HCT116 (cell line): ENCODE measurements at regions not wholly inside any gene's neighbourhood (a gene's known extent, or its start where the extent isn't known, plus 50 kb on each side); places are given as distances from the start of the nearest gene placed in this dataset.

ENCODE experiments used
- EZH2 ChIP-seq: fragments of 200-600 bp; sonication (generic); IDR thresholded peaks from 2 replicates; pipeline ENCODE4 v1.6.1; 2017; ENCODE audit warnings: antibody characterized with exemption, mixed run types
- EZH2phosphoT487 ChIP-seq: fragments of 200-600 bp; IDR thresholded peaks from 2 replicates; pipeline ENCODE4 v1.6.1; 2018; ENCODE audit warnings: antibody characterized with exemption, borderline replicate concordance
- POLR2A ChIP-seq: IDR thresholded peaks from 2 replicates; pipeline ENCODE4 v1.7.0; 2011; ENCODE audit warnings: borderline replicate concordance; ENCODE audit not compliant: insufficient read depth, insufficient read length; ENCODE audit errors: extremely low read depth
- SIN3A ChIP-seq: IDR thresholded peaks from 2 replicates; pipeline ENCODE4 v1.6.1; 2012; ENCODE audit warnings: low read depth
- SRF ChIP-seq: IDR thresholded peaks from 2 replicates; pipeline ENCODE4 v1.6.1; 2012; ENCODE audit warnings: low read depth
- YY1 ChIP-seq: IDR thresholded peaks from 2 replicates; pipeline ENCODE4 v1.6.1; 2011; ENCODE audit warnings: low read length, low read depth, moderate library complexity, mild to moderate bottlenecking; ENCODE audit not compliant: insufficient replicate concordance; ENCODE audit errors: extremely low read depth
- TF ChIP-seq, protein P1 (sequence below), 3 experiments: fragments of 200-600 bp in 1 of 3; sonication (generic) in 1 of 3; IDR thresholded peaks in 2 of 3; conservative IDR thresholded peaks in 1 of 3; 2 replicates each; pipeline ENCODE4 v1.5.1; 2012 to 2017; ENCODE audit warnings: low read depth in 2 of 3, low read length in 2 of 3, antibody characterized with exemption in 1 of 3, borderline replicate concordance in 1 of 3, control low read depth in 1 of 3, mild to moderate bottlenecking in 1 of 3, mixed read lengths in 1 of 3, mixed run types in 1 of 3, moderate library complexity in 1 of 3; ENCODE audit not compliant: insufficient read depth in 1 of 3
- TF ChIP-seq, protein P2 (sequence below): IDR thresholded peaks from 2 replicates; pipeline ENCODE4 v1.6.1; 2012

- TF ChIP-seq, protein P1, sequence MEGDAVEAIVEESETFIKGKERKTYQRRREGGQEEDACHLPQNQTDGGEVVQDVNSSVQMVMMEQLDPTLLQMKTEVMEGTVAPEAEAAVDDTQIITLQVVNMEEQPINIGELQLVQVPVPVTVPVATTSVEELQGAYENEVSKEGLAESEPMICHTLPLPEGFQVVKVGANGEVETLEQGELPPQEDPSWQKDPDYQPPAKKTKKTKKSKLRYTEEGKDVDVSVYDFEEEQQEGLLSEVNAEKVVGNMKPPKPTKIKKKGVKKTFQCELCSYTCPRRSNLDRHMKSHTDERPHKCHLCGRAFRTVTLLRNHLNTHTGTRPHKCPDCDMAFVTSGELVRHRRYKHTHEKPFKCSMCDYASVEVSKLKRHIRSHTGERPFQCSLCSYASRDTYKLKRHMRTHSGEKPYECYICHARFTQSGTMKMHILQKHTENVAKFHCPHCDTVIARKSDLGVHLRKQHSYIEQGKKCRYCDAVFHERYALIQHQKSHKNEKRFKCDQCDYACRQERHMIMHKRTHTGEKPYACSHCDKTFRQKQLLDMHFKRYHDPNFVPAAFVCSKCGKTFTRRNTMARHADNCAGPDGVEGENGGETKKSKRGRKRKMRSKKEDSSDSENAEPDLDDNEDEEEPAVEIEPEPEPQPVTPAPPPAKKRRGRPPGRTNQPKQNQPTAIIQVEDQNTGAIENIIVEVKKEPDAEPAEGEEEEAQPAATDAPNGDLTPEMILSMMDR (IDR thresholded peaks at IDR 0.05 in 2 of 3, conservative IDR thresholded peaks at IDR 0.05 in 1 of 3; ENCODE audit: borderline replicate concordance in 1 of 3, insufficient read depth in 1 of 3, low read depth in 2 of 3, low read length in 2 of 3) = no peak
- TF ChIP-seq EZH2phosphoT487 (no peak), YY1 (no peak), POLR2A (no peak), SRF (no peak), SIN3A (no peak), EZH2 (no peak)
- TF ChIP-seq, protein P2, sequence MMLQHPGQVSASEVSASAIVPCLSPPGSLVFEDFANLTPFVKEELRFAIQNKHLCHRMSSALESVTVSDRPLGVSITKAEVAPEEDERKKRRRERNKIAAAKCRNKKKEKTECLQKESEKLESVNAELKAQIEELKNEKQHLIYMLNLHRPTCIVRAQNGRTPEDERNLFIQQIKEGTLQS = no peak
Measured at GRCh38 chr11:116539836-116540418, 232.9 kb downstream of the BUD13 start.
